ENCODE measurements at regions not wholly inside any gene's neighbourhood (a gene's known extent, or its start where the extent isn't known, plus 50 kb on each side); places are given as distances from the start of the nearest gene placed in this dataset.

- no peak for DNase-seq
Observed at GRCh38 chr13:82947191-82947621, 935.1 kb downstream of the SLITRK1 start.

GRCh38 chr13:82938644-82939043, 943.6 kb downstream of the SLITRK1 start:
- no peak for DNase-seq

GRCh38 chr13:82934000-82934399, 948.3 kb downstream of the SLITRK1 start:
- no peak for DNase-seq

DNA sequence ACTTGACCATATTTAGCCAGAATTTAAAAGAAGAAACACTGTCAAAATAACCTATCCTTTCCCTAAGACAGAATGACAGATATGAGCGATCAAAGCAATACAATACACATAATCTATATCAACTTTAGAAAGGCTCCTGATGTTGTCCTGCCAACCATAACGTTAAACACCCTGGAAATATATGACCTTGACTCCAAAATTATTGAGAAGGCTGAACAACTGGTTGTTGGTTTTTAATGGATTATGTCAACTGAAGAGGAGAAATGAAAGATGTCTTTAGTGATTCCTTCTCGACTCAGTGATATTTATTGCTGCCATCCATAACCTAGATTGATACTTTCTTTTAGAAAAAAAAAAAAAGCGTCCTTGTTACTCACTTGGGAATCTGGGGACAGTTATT, 957.2 kb downstream of the SLITRK1 start:
- DNase-seq: no peak

GRCh38 chr13:82917984-82918383, 964.3 kb downstream of the SLITRK1 start:
- DNase-seq: no peak

DNA sequence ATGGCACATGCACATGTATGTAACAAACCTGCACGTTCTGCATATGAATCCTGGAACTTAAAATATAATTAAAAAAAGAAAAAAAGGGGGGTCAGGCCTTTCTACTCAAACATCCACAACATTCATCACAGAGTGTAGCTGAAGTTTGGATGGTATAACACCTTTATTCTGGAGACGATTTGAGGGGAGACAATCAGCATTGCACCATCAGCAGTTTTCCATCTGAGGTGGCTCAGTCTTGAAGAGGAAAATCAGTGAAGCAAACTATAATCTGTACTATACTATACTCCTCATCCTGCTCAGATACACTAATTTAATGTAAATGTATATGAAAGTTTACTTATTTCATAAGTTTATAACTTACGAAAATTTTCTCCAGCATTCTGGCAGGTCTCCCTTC, 969.7 kb downstream of the SLITRK1 start:
- no peak for DNase-seq

- no peak for DNase-seq
Observed at GRCh38 chr13:82905071-82905470, 977.2 kb downstream of the SLITRK1 start.

- DNase-seq: no peak
Observed at GRCh38 chr13:82900453-82900852, 981.8 kb downstream of the SLITRK1 start.

DNA sequence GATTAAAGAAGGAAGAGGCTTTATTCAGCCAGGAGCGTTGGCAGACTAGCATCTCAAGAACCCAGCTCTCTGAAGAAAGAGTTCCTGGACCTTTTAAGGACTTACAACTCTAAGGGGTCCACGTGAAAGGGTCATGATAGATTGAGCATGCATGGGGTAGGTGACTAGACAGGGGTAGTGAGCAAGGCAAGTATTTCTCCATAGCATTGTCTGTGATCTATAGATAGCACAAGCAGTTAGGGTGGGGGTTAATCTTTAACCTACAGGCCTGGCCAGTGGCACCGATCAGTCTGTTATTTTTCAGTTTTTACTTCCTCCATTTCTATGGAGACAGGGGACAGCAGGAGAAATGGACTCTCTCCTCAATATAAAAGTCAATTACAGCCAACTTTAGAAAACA, 983.7 kb downstream of the SLITRK1 start:
- no peak for DNase-seq

- no peak for DNase-seq
Observed at GRCh38 chr13:82879921-82880320, 1002.4 kb downstream of the SLITRK1 start.

DNA sequence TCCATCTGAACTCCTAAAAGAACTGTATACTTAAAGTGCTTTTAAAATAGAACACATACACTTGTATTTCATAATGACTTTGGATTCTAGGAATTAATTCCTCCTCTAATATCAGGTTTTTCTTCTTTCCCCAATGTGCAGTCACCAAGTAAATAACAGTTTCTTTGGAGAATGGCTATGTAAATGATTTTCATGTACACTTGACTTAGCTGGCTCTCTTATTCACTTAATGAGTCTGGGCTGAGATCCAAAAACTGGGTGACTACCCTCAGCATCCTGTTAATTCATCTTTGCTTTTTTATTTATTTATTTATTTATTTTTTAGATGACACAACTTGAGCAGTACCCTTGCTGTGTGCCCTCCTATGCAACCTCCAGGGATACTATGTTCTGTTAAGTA, 1003.7 kb downstream of the SLITRK1 start:
- DNase-seq: no peak

- DNase-seq: no peak
Observed at GRCh38 chr13:82867284-82867683, 1015.0 kb downstream of the SLITRK1 start.

DNA sequence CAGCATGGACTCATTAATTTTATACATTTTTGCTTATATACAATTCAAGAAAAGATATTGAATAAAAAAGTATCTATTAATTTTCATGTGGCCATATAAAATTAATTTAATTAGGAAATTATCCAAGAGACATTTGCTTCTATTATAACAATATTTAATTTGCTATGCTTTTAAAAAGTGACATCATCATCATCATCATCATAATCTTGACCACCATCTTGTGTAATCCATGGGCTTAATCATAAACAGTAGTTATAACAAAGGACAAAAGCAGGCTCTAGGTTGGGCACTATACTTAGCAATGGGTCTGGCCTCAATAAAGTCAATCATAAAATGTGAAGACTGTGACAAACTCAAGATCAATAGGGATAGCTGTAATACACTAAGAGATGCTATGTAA, 1031.6 kb downstream of the SLITRK1 start:
- no peak for DNase-seq

GRCh38 chr13:82848766-82849165, 1033.5 kb downstream of the SLITRK1 start:
- DNase-seq: no peak

- no peak for DNase-seq
Observed at GRCh38 chr13:82847595-82847994, 1034.7 kb downstream of the SLITRK1 start.

DNA sequence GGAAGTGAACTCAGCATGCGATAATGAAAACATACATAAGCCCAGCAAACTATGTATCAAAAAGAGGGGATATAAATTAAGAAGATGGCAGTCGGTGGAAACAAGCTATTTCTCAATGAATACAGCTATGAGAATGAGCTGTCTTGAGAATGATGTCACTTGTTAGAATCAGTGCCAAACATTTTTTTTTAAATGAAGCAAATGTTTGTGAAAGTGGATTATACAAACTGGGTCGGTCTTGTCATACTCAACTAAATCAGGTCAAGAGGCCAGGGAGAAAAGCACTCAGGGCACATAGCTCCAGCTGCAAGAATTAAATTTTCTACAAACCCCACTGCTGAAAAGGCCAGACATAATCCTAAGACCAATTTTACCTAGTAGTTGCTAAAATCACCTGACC, 1048.4 kb downstream of the SLITRK1 start:
- no peak for DNase-seq

DNA sequence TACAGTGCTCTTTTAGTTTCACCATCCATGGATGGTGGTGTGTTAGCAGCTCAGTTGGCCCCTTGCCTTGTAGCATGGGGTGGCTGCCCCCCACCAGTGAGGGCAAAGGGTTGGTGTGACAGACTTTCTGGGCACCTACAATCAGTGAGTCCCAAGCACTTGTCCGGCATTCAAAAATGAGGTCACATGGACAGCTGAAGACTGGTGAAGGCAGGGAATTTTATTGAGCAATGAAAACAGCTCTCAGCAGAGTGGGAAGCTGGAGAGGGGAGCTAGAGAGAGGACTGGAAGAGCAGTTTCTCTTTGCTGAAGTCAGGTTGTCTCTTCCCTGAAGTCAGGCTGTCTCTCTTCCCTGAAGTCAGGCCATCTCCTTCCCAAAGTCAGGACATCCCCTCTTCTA, 1053.2 kb downstream of the SLITRK1 start:
- DNase-seq: no peak

GRCh38 chr13:82827724-82828123, 1054.5 kb downstream of the SLITRK1 start:
- no peak for DNase-seq

GRCh38 chr13:82822935-82823334, 1059.3 kb downstream of the SLITRK1 start:
- DNase-seq: no peak

DNA sequence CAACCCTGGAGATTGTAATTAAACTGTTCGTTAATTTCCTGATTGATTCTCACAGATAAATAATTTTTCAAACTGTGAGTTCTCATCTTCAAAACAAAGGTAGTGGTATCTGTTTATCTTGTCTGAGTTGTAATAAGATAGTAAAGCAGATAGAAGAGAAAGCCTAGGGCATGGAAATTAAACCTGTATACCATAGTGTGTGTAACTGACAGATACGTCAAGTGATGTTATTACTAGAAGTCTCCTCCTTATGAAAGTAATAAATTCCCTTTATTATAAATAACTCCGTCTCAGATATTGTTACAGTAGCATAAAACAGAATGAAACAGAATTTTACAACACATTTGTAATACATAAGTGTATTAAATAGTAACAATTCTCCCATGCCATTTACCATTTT, 1065.1 kb downstream of the SLITRK1 start:
- DNase-seq: no peak

DNA sequence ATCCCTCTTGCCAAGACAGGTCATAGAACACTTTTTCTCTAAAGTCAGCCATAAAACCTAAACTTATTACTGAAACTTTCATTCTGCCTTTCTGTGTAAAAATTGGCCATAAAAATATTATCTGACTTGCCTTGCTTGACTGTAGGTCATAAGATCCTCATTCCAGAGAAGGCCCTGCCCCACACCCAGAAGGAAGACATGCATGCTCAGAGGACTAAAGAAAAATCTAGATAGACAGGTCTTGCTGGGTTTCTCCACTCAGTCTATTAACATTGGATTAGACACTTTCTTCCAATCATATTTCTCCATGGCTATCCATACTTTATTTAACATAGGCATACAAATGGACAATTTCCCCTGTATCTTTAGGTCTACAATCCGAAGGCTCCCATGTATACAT, 1066.5 kb downstream of the SLITRK1 start:
- DNase-seq: no peak

GRCh38 chr13:82803341-82803740, 1078.9 kb downstream of the SLITRK1 start:
- no peak for DNase-seq

DNA sequence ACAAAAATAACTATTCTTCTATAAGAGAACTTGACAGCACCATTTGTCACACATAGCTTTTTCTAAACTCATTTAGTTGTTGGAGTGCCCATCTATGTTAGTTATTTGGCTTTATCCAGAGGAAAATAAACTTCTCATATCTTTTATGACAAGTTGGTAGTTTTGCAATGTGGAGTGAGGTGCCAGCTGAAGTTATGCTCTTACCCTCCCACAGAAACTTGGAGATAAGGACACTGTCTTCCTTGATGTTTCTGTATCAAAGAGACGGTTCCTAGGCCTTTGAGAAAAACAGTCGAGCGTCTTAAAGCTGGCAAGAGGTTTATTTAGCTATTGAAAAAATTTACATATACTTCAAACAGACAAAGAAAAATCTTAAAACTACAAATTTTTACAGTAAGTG, 1079.7 kb downstream of the SLITRK1 start:
- no peak for DNase-seq

DNA sequence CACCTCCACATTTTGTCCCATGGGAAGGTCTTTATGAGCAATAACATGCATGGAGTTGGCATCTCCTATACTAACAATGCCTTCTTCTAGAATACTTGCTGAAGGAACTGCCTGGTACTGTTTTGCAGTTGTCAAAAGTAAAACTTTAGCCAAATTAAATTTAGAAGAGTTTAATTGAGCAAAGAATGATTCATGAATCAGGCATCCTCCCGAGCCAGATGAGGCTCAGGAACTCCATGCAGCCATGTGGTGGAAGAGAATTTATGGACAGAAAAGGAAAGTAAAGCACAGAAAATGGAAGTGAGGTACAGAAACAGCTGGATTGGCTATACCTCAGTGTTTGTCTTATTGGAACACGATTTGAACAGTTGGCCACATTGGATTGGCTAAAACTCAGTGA, 1081.9 kb downstream of the SLITRK1 start:
- DNase-seq: no peak

DNA sequence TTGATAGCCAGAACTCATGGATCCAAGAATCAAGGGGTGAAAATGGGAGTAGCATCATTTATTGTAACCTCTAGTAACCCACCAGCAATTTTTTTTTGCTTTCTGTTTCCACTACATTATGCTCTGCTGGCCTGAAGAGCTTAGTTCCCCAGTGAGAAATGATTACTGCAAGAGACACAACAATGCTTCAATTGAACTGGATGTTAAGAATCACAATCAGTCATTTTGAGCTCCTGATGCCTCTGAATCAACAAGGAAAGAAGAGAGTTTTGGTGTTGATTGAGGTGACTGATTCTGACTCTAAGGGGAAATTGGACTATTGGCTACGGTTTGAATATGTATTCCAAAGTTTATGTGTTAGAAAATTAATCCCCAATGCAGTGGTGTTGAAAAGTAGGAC, 1084.4 kb downstream of the SLITRK1 start:
- no peak for DNase-seq

DNA sequence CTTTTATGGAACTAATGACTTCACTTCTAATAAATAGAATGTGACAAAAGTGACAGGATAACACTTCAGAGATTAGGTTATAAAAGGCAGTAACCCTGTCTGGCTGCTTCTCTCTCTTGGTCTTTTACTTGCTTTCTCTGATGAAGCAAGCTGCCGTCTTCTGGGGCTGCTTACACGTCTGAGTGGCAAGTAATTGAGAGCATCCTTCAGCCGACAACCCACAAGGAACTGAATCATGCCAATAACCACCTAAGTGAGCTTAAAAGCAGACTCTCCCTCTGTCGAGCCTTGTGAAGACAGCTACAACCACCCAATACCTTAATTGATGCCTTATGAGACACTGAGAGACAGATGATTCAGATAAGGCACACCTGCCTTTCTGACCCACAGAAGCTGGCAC, 1091.2 kb downstream of the SLITRK1 start:
- no peak for DNase-seq
